ENCODE measurements at regions not wholly inside any gene's neighbourhood (a gene's known extent, or its start where the extent isn't known, plus 50 kb on each side); places are given as distances from the start of the nearest gene placed in this dataset.
"Not testable (repeated sequence)": the region's sequence is repeated elsewhere in the genome, so short reads cannot be mapped to it uniquely, and the experiment has no call there.

DNA sequence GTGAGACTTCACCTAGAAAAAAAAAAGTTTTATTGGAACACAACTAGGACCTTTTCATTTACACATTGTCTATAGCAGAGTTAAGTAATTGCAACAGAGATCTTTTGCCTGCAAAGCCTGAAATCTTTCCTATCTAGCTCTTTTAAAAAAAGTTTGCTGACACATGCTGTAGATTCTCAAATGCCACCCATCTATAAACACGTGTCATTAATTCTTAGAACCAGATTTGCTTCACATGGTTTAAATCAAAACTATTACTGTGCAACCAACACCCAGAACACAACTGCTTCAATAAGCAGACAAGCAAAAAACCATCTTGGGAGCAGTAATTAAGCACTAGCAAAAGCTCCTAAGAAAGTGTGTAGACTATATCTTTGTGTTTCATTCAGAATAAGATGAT lies 55.0 kb downstream of the OXSM start:
- Histone ChIP-seq H3K9me3 (no peaks in the 10 kb centered on the region), H3K27me3 (no peaks in the 10 kb centered on the region), H3K36me3 (no peaks in the 10 kb centered on the region), H3K4me1 (no peaks in the 10 kb centered on the region), H3K27ac (no peak overlapping the region), H3K4me3 (no peak overlapping the region)
- DNase-seq (ENCODE audit: low spot score in 2 of 2) = no peak
- WGBS, 2 donors = 36 to 60% methylated on average over 1 of the region's 1 CpG
- no peak for TF ChIP-seq EP300 (IDR thresholded peaks at IDR 0.05)
- TF ChIP-seq CTCF (IDR thresholded peaks at IDR 0.05) = no peak
- no peak for TF ChIP-seq POLR2A (IDR thresholded peaks at IDR 0.05)

GRCh38 chr3:25846282-25846681 lies 56.4 kb downstream of the OXSM start:
- H3K27ac ChIP-seq = no peak overlapping the region
- no peaks in the 10 kb centered on the region for H3K36me3 ChIP-seq
- no peaks in the 10 kb centered on the region for H3K27me3 ChIP-seq
- H3K4me3 ChIP-seq = no peak overlapping the region
- TF ChIP-seq CTCF (IDR thresholded peaks at IDR 0.05) (no peak), EP300 (IDR thresholded peaks at IDR 0.05) (no peak), POLR2A (IDR thresholded peaks at IDR 0.05) (no peak)
- no peak for DNase-seq (ENCODE audit: low spot score in 2 of 2)
- WGBS, 2 donors = 88 to 94% methylated on average over 1 of the region's 1 CpG
- no peaks in the 10 kb centered on the region for H3K4me1 ChIP-seq
- no peaks in the 10 kb centered on the region for H3K9me3 ChIP-seq

GRCh38 chr3:25849091-25849490 lies 59.2 kb downstream of the OXSM start:
- WGBS, 2 donors = 90 to 93% methylated on average over 6 of the region's 6 CpGs
- DNase-seq (ENCODE audit: low spot score in 2 of 2) = no peak
- H3K27ac ChIP-seq = no peak overlapping the region
- TF ChIP-seq POLR2A (IDR thresholded peaks at IDR 0.05) = no peak
- TF ChIP-seq EP300 (IDR thresholded peaks at IDR 0.05) = no peak
- no peak for TF ChIP-seq CTCF (IDR thresholded peaks at IDR 0.05)
- no peaks in the 10 kb centered on the region for H3K36me3 ChIP-seq
- H3K4me1 ChIP-seq = no peaks in the 10 kb centered on the region
- no peaks in the 10 kb centered on the region for H3K27me3 ChIP-seq
- H3K4me3 ChIP-seq = no peak overlapping the region
- no peaks in the 10 kb centered on the region for H3K9me3 ChIP-seq

GRCh38 chr3:25849641-25850385 lies 59.9 kb downstream of the OXSM start:
- H3K27me3 ChIP-seq = no peaks in the 10 kb centered on the region
- no peak for DNase-seq (ENCODE audit: low spot score in 2 of 2)
- no peaks in the 10 kb centered on the region for H3K9me3 ChIP-seq
- H3K36me3 ChIP-seq = no peaks in the 10 kb centered on the region
- H3K4me1 ChIP-seq = no peaks in the 10 kb centered on the region
- 96 to 97% methylated on average over 7 of the region's 7 CpGs for WGBS, 2 donors
- TF ChIP-seq EP300 (IDR thresholded peaks at IDR 0.05) (no peak), POLR2A (IDR thresholded peaks at IDR 0.05) (no peak), CTCF (IDR thresholded peaks at IDR 0.05) (no peak)
- H3K27ac ChIP-seq = no peak overlapping the region
- no peak overlapping the region for H3K4me3 ChIP-seq

- DNase-seq (ENCODE audit: low spot score in 2 of 2); H3K4me1 ChIP-seq; H3K9me3 ChIP-seq; H3K4me3 ChIP-seq; H3K27me3 ChIP-seq; H3K36me3 ChIP-seq; H3K27ac ChIP-seq: not testable (repeated sequence)
- 91 to 94% methylated on average over 6 to 15 of the region's 21 CpGs for WGBS, 2 donors
These were observed 61.9 kb downstream of the OXSM start for GRCh38 chr3:25851693-25852259.

Data from tibial nerve (tissue), 4 donors.